HG02973 (cell line): ENCODE measurements at regions not wholly inside any gene's neighbourhood (a gene's known extent, or its start where the extent isn't known, plus 50 kb on each side); places are given as distances from the start of the nearest gene placed in this dataset.

Experiments used
- ATAC-seq: cut with Tn5 transposase; IDR thresholded peaks from one replicate; pipeline ENCODE4 v1.9.1; 2021; ENCODE audit warnings: moderate library complexity; ENCODE audit not compliant: unreplicated experiment

GRCh38 chr18:4653418-4653817 is 198.3 kb upstream of the DLGAP1 start:
- no peak for ATAC-seq

- ATAC-seq = no peak
These were observed 186.8 kb upstream of the DLGAP1 start for GRCh38 chr18:4641771-4642368.

- ATAC-seq = no peak
These were observed 185.4 kb upstream of the DLGAP1 start for GRCh38 chr18:4640349-4641012.

- ATAC-seq = no peak
These were observed 184.7 kb upstream of the DLGAP1 start for GRCh38 chr18:4639628-4640310.

- no peak for ATAC-seq
These were observed 183.6 kb upstream of the DLGAP1 start for GRCh38 chr18:4638680-4639079.

DNA sequence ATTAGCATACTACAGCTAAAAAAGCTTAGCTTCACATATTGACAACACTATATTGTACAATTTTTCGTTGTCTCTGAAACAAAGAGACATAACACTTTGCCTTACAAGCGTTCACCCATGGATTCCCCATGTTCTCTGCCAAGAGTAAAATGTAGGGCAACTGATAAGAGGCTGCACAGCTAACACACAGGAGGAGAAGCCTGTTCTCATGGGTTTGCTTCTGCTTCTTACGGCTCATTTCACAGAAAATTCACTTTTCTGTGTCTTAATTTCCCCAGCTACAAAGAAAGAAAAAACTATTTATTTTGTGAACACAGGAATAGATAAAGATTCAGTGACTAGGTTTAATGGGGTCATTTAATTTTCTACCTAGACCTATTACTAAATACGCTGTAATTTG is 182.8 kb upstream of the DLGAP1 start:
- ATAC-seq = no peak

DNA sequence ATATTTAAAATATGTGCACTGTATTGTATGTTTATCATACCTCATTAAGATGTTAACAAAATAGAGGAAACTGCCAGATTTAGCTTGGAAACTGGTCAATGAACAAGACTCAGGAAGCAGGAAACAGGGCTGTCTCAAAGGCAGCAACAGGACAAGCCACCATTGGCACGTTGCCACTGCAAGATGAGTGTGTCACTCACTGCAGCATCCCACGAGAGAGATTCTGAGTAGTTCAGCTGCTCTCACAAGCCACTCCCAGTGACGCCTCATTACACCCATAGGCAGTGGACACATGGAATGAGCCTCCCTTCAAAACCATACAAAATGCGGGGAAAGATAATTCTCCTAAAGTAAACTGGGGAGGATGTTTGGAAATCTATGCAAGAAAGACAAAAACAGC is 181.9 kb upstream of the DLGAP1 start:
- ATAC-seq = no peak

GRCh38 chr18:4631239-4631638 is 176.1 kb upstream of the DLGAP1 start:
- ATAC-seq = no peak

GRCh38 chr18:4605212-4605611 is 150.1 kb upstream of the DLGAP1 start:
- ATAC-seq = no peak

GRCh38 chr18:4603955-4604354 is 148.8 kb upstream of the DLGAP1 start:
- ATAC-seq = no peak

- ATAC-seq = no peak
These were observed 144.2 kb upstream of the DLGAP1 start for GRCh38 chr18:4599312-4599711.

DNA sequence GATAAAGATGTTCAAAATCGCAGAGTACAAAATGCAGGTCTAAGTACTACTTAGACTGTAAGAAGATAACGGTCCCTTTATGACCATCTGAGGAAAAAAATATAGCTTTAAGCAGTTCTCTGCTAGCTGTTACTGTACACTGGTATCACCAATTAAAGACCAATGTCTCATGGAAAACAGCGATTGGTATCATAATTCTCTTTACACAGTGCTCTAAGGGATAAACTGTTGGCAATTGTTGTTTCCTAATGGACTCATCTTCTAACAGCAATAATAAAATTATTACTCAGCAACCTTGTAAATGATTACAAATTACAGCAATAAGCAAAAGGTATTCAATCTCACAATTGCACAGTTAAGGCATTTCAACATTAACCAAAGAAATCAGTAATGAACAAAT is 142.2 kb upstream of the DLGAP1 start:
- ATAC-seq = no peak

DNA sequence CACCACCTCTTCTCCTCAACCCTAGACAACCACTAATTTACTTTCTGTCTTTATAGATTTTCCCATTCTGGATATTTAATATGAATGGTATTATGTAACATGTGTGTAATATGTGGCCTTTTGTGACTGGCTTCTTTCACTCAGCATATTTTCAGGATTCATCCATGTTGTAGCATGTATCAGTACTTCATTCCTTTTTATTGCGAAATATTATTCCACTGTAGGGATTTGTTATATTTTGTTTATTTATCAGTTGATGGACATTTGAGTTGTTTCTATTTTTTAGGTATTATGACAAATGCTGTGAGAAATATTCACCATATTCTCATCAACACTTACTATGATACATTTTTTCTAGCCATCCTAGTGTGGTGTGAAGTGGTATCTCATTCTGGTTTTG is 138.8 kb upstream of the DLGAP1 start:
- no peak for ATAC-seq

DNA sequence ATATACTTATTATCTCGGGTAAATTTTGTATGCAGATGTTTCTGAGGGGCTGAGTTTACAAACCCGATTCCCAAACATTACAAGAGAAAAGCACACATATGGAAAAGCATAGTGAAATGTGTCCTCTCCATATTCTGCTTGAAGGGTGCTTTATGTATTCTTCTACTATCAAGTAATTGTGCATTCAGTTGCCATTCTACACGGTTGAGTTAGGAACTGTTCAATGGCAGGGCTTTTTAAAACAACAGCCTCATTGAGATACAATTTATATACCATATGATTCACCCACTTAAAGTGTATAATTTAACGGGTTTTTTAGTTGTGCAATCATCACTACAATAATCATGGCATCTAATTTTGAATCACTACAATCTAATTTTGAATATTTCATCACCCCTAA is 138.4 kb upstream of the DLGAP1 start:
- ATAC-seq = no peak

- ATAC-seq = no peak
These were observed 134.1 kb upstream of the DLGAP1 start for GRCh38 chr18:4589056-4589800.

DNA sequence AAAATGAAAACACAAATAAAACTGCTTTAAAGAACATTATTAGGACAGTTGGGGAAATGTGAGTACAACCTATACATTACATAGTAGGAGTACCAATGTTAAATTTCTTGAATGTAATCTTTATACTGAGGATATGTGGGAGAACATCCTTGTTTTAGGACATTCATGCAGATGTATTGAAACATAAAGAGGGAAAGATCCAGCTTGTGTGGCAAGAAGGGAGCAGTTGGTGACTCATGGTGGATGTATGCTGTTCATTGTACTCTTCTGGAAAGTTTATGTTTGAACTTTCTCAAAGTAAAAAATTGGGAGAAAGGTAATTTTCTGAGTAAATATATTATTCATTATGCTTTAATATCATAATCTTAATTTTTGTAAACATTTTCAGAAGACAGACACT is 132.1 kb upstream of the DLGAP1 start:
- ATAC-seq = no peak

GRCh38 chr18:4586731-4587130 is 131.6 kb upstream of the DLGAP1 start:
- no peak for ATAC-seq

DNA sequence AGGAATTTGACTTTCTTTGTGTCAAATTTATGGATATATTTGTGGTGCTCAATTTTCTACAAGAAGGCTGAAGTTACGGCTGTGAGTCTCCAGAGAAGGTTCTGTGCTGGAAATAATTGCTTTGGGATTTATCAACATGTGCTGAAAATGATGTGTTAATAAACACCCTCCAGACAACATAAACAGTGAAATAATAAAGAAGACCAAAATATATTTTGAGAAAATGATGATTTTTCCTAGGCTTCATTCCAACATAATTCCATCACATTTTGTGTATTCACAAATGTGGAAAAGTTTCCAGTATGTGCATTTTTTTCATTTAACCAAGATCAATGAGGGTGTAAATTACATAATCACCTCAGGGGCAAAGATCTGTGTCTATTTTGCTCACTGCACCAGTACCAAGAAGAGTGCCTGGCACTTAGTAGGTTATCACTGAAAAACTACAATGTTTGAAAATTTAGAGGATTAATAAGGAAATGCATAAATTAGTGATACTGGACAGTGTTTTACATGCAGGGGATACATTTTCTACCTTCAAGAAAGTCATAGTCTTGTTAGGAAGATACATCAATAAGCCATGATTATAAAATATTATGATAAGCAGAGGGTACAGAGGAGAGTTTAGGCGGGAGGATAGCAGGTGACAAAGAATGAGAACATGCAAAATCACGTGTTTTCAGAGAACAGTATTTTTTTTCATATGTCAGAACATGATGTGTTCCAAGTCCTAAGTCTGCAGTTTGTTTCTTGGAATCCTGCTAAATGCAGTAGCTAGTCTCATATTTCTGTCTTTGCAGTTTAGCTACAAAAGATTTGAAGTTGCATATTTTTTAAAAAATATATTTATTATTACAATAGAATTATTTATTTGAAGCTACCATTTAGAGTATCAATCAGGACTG is 127.6 kb upstream of the DLGAP1 start:
- no peak for ATAC-seq

GRCh38 chr18:4581966-4582365 is 126.9 kb upstream of the DLGAP1 start:
- no peak for ATAC-seq

DNA sequence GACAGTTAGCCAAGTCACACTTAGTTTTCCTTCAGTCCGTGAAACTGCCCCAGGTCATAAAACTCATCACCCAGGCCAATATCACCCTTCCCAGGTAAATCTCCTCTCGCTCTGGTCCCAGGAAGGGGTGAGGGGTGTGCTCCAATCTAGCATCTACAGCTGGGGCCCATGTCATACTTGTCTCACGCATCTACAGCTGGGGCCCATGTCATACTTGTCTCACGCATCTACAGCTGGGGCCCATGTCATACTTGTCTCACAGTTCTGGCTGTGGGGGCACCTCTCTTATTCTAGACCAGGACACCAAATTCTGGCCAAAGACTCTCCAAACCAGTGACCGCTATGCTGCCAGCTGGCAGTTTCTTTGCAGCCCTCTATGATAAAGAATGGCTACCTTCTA is 123.3 kb upstream of the DLGAP1 start:
- ATAC-seq = no peak

- no peak for ATAC-seq
These were observed 118.6 kb upstream of the DLGAP1 start for GRCh38 chr18:4573735-4574134.
